ENCODE measurements at regions not wholly inside any gene's neighbourhood (a gene's known extent, or its start where the extent isn't known, plus 50 kb on each side); places are given as distances from the start of the nearest gene placed in this dataset.
A peak's percentile ranks its signal among the peaks of the same experiment; 100 is the strongest.

DNA sequence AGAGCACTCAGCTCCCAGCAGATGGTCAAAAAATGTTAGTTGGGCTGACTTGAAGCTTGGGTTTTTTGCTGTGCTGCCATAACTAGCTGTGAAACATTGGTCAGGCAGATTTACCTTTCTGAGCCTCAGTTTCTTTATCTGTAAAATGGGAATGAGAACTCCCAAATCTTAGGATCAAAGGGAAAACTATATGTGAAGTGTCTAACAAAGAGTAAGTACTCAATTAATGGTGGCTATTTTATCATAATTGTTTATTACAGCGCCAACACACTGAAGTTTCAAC is 164.2 kb upstream of the POU3F1 start:
- no peaks in the 10 kb centered on the region for H3K36me3 ChIP-seq (ENCODE audit: control insufficient read depth, insufficient read depth, low read length)
- FAIRE-seq = no peak
- no peak for DNase-seq (ENCODE audit: low read depth)
- TF ChIP-seq, protein P1, sequence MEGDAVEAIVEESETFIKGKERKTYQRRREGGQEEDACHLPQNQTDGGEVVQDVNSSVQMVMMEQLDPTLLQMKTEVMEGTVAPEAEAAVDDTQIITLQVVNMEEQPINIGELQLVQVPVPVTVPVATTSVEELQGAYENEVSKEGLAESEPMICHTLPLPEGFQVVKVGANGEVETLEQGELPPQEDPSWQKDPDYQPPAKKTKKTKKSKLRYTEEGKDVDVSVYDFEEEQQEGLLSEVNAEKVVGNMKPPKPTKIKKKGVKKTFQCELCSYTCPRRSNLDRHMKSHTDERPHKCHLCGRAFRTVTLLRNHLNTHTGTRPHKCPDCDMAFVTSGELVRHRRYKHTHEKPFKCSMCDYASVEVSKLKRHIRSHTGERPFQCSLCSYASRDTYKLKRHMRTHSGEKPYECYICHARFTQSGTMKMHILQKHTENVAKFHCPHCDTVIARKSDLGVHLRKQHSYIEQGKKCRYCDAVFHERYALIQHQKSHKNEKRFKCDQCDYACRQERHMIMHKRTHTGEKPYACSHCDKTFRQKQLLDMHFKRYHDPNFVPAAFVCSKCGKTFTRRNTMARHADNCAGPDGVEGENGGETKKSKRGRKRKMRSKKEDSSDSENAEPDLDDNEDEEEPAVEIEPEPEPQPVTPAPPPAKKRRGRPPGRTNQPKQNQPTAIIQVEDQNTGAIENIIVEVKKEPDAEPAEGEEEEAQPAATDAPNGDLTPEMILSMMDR (IDR thresholded peaks at IDR 0.05; ENCODE audit: insufficient read depth, low read length, severe bottlenecking) = no peak
- no peaks in the 10 kb centered on the region for H3K27me3 ChIP-seq (ENCODE audit: control insufficient read depth, insufficient read depth, low read length)
- H3K4me3 ChIP-seq (ENCODE audit: low read depth, low read length) = no peak overlapping the region

DNA sequence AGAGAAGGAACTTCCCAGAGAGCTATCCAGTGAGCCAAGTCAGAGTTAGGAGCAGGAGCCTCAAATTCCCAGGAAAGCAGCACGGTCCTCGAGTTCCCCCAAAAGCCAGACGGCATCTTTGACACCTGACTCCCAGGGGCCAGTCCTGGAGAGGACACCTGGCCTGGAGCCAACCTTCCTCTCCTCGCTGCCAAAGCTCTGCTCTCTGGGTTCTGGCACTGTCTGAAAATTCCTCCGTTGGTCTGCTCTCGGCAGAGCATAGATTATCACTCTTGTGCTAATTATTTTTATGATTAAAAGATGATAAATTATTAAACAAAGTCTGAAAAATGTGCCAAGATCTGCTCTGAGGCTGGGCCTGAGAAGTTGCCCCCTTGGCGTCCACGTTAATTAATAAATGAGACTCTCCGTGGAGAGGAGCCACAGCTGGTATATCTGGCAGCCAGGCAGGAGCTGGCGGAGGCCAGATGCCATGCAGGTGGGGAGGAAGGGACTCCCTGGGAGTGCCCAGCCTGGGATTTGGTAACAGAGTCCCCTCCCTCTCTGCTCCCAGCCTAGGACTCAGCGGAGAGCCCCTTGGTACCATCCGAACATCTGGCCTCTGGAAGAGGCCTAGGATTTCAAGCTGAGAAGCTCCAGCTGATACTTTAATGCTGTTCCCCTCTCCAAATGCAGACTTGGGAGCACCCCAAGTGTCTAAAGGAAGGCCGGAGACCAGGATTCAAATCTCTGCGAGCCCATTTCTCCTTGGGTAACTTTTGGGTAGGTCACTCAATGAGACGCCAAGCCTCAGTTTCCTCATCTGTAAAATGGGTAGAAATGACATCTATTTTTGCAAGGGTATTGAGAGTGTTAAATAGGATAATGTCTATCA is 163.7 kb upstream of the POU3F1 start:
- H3K4me3 ChIP-seq (ENCODE audit: low read depth, low read length) = no peak overlapping the region
- DNase-seq (ENCODE audit: low read depth) (no peak), FAIRE-seq (no peak)
- no peaks in the 10 kb centered on the region for H3K27me3 ChIP-seq (ENCODE audit: control insufficient read depth, insufficient read depth, low read length)
- TF ChIP-seq, protein P1 (IDR thresholded peaks at IDR 0.05; ENCODE audit: insufficient read depth, low read length, severe bottlenecking) = no peak
- H3K36me3 ChIP-seq (ENCODE audit: control insufficient read depth, insufficient read depth, low read length) = no peaks in the 10 kb centered on the region

DNA sequence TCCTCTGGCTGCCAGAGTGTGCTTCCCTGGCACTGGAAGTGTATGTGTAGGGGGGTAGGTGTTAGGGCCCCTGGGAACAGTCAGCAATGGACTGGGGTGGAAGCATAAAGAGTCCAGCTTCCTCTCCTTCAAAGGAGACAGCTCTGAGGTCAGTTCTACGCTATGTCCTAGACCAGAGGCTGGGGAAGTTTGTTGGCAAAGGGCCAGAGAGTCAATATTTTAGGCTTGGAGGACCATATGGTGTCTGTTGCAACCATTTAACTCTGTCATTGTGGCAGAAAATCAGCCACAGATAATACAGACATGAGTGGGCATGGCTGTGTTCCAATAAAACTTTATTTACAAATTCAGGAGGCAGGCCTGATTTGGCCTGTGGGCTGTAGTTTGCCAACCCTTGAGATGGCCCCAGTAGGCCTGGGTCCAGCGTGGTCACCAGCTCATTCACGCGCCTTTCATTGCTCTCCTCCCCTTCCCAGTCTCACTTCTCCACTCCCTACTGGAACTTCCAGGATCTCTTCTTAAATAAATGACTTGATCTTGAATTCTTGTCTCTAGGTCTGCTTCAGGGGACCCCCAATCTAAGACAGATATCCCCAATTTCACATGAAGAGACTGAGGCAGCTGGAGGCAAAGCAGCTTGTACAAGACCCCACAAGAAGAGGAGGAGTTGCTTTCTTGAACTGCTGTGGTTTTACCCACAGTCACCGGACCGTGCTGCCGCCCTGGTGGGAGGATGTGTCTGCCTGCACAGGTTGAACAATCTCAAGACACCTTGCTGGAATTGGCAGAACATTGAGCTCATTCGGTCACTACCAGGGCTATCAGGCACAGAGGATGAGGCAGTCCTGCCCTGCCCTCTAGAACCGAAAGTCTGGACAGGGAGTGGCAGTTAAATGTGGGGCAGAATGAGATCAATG is 162.4 kb upstream of the POU3F1 start:
- FAIRE-seq (peak; percentile 87), DNase-seq (ENCODE audit: low read depth) (no peak)
- TF ChIP-seq, protein P1 (IDR thresholded peaks at IDR 0.05; ENCODE audit: insufficient read depth, low read length, severe bottlenecking) = no peak
- Histone ChIP-seq H3K27me3 (ENCODE audit: control insufficient read depth, insufficient read depth, low read length) (no peaks in the 10 kb centered on the region), H3K4me3 (ENCODE audit: low read depth, low read length) (no peak overlapping the region), H3K36me3 (ENCODE audit: control insufficient read depth, insufficient read depth, low read length) (no peaks in the 10 kb centered on the region)

DNA sequence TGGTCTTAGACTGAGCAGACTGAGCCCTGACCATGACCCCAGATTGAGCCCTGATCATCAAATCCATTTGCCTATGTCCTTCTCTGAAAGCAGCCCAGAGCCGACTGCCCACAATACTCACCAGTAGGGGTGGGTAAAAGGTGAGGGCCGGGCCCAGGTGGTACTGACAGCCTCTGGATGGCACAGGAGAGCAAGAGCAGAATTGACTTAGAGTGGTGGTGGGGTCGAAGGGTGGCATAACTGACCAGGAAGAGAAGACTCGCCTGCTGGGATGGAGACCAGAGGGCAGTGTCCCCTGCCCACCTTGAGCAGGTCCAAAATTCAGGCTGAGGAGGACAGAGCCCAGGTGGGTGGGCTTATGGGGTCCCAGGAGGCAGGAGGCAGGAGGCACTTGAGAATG is 161.3 kb upstream of the POU3F1 start:
- H3K27me3 ChIP-seq (ENCODE audit: control insufficient read depth, insufficient read depth, low read length) = no peaks in the 10 kb centered on the region
- no peak overlapping the region for H3K4me3 ChIP-seq (ENCODE audit: low read depth, low read length)
- DNase-seq (ENCODE audit: low read depth) (no peak), FAIRE-seq (no peak)
- TF ChIP-seq, protein P1 (IDR thresholded peaks at IDR 0.05; ENCODE audit: insufficient read depth, low read length, severe bottlenecking) = no peak
- H3K36me3 ChIP-seq (ENCODE audit: control insufficient read depth, insufficient read depth, low read length) = no peaks in the 10 kb centered on the region

DNA sequence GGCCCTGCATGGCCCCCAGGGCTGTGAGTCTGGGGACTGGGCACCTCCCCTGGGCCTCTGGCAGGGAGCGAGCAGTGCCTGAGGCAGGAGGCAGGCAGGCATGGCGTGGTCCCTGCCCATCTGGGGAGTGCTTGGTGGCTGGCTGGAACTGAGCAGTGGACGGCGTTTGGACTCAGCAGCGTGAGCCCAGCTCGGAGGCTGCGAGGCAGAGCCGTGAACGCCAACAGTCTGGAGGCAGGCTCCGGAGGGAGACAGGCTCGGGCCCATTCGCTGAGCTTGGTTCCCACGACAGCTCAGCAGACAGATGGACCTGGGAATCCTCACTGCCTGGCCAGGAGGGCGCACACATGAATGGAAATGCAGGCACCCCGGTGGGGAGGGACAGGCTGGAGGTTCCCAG is 160.7 kb upstream of the POU3F1 start:
- FAIRE-seq (no peak), DNase-seq (ENCODE audit: low read depth) (no peak)
- Histone ChIP-seq H3K4me3 (ENCODE audit: low read depth, low read length) (no peak overlapping the region), H3K36me3 (ENCODE audit: control insufficient read depth, insufficient read depth, low read length) (no peaks in the 10 kb centered on the region), H3K27me3 (ENCODE audit: control insufficient read depth, insufficient read depth, low read length) (no peaks in the 10 kb centered on the region)
- TF ChIP-seq, protein P1 (IDR thresholded peaks at IDR 0.05; ENCODE audit: insufficient read depth, low read length, severe bottlenecking) = no peak
